ENCODE measurements at regions not wholly inside any gene's neighbourhood (a gene's known extent, or its start where the extent isn't known, plus 50 kb on each side); places are given as distances from the start of the nearest gene placed in this dataset.

DNA sequence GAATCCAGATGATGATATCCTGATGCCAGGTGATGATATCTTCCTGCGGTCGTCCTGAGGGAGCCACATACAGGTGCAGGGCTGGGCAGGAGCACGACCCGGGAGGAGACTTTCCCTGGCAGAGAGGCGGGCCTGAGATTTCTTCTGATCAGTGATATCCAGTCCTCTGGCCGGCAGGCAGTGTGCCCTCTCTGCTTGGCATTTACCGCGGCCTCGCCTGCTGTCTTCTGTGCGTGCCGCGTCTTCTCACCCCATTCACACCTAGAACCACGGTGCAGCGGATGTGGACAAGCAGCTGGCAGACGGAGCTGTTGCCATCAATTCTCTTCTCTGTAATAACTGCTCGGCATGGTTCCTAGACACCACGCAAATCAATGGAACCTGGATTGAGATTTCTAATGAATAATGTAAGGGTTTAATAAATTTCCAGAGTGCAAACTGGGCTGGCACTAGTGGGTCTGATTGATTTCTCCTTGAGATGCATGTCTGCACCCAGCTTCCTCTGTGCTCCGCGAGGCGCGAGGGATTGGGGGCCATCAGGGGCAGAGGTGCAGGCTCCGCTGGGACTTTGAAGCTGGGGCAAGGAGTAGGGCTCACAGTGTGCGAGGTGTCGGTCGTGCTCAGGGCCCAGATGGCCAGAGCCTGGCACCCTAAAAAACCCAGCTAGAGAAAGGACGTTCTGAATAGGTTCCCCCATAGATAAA, 208.9 kb upstream of the HDAC4 start (continued):
- TF ChIP-seq, protein P1, sequence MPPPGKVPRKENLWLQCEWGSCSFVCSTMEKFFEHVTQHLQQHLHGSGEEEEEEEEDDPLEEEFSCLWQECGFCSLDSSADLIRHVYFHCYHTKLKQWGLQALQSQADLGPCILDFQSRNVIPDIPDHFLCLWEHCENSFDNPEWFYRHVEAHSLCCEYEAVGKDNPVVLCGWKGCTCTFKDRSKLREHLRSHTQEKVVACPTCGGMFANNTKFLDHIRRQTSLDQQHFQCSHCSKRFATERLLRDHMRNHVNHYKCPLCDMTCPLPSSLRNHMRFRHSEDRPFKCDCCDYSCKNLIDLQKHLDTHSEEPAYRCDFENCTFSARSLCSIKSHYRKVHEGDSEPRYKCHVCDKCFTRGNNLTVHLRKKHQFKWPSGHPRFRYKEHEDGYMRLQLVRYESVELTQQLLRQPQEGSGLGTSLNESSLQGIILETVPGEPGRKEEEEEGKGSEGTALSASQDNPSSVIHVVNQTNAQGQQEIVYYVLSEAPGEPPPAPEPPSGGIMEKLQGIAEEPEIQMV (tag; conservative IDR thresholded peaks at IDR 0.05; ENCODE audit: low read depth), result no peak
- TF ChIP-seq SIN3A (IDR thresholded peaks at IDR 0.05; ENCODE audit: borderline replicate concordance in 2 of 2, control insufficient read depth in 1 of 2, low read depth in 2 of 2, low read length in 2 of 2), result no peak
- no peak for TF ChIP-seq MTF1 (CRISPR knock-in tag; IDR thresholded peaks at IDR 0.05; ENCODE audit: borderline replicate concordance)
- TF ChIP-seq ZNF41 (CRISPR knock-in tag; conservative IDR thresholded peaks at IDR 0.05), result no peak
- TF ChIP-seq MAFK (IDR thresholded peaks at IDR 0.05; ENCODE audit: low read length), result no peak

DNA sequence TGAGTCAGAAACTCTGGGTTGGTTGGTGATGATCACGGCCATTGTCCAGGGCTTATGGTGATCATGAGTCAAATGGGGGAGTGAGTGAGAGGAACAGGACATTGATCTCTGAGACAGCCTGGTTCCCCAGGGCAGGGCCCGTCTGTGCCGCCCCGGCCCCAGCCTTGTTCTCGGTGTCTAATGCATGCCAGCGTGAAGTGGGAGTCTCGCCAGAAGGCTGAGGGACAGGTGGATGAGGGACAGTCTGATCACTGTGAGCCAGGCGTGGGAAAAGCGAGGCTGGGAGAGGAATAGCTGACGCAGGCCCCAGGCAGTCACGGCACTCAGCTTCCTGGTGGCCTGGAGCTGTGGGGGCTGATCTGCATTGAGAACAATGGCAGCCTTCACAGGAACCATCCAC, 208.3 kb upstream of the HDAC4 start:
- whole genome bisulfite sequencing (ENCODE audit: insufficient coverage, low coverage, missing lambda C conversion rate), result 0% methylated on average over 10 of the region's 11 CpGs
- Histone ChIP-seq H3K79me2 (ENCODE audit: control insufficient read depth, insufficient read depth, low read length) (no peaks in the 10 kb centered on the region), H3K27ac (ENCODE audit: extremely low read depth, low read depth, low read length) (no peak overlapping the region), H3K4me2 (ENCODE audit: insufficient read depth, low read length) (no peak overlapping the region), H2AFZ (ENCODE audit: low read depth, low read length) (no peak overlapping the region), H3K4me1 (replicated peaks in 1 of 2; ENCODE audit: control insufficient read depth in 2 of 2, insufficient read depth in 2 of 2, low read length in 2 of 2) (no peaks in the 10 kb centered on the region), H4K20me1 (replicated peaks; ENCODE audit: control insufficient read depth, insufficient read depth, low read length) (no peaks in the 10 kb centered on the region), H3K4me3 (no peak overlapping the region), H3K36me3 (ENCODE audit: control insufficient read depth, insufficient read depth, low read length) (no peaks in the 10 kb centered on the region), H3K9ac (ENCODE audit: insufficient read depth in 1 of 2, low read depth in 2 of 2, low read length in 2 of 2) (no peak overlapping the region), H3K9me1 (ENCODE audit: control insufficient read depth, insufficient read depth, low read length) (no peaks in the 10 kb centered on the region), H3K27me3 (ENCODE audit: control insufficient read depth in 2 of 2, insufficient read depth in 2 of 2, low read length in 2 of 2) (peaks cover 0 to 47% of the 10 kb centered on the region in 2 experiments; a peak in 2 of 5 replicates), H3K9me3 (replicated peaks; ENCODE audit: control insufficient read depth, insufficient read depth, low read depth, low read length) (no peaks in the 10 kb centered on the region)
- BruUV-seq (replicated peaks), result no TSS peak
- no peak for ATAC-seq
- ChIA-PET POLR2A (no interaction called here), CTCF (ENCODE audit: low intra/inter-chr PET ratio) (interaction anchor here (0.7 kb wide), 1 partner anchor 1230 kb away, joined by 3 read pairs; no protein-coding TSS in a partner anchor)
- FAIRE-seq, result no peak
- no peak for DNase-seq (ENCODE audit: extremely low read depth in 1 of 4, low spot score in 3 of 4)
- intact Hi-C loops (cut with micrococcal nuclease) (no loop called here), in situ Hi-C loops (cut with MboI) (no loop called here)
- TF ChIP-seq ETS2 (tag; IDR thresholded peaks at IDR 0.05; ENCODE audit: borderline replicate concordance, poor library complexity, severe bottlenecking) (no peak), POLR2B (IDR thresholded peaks at IDR 0.05; ENCODE audit: low read depth, partially characterized antibody) (no peak), SRSF7 (optimal IDR thresholded peaks at IDR 0.05; ENCODE audit: low read depth, low read length) (no peak), ZNF143 (CRISPR knock-in tag; IDR thresholded peaks at IDR 0.05) (no peak), LEF1 (IDR thresholded peaks at IDR 0.05) (no peak), KAT8 (IDR thresholded peaks at IDR 0.05; ENCODE audit: low read depth) (no peak), HNRNPK (IDR thresholded peaks at IDR 0.05; ENCODE audit: low read depth, low read length, poor library complexity, severe bottlenecking) (no peak), GATA2 (CRISPR knock-in tag; IDR thresholded peaks at IDR 0.05) (no peak)
- TF ChIP-seq, protein P2, sequence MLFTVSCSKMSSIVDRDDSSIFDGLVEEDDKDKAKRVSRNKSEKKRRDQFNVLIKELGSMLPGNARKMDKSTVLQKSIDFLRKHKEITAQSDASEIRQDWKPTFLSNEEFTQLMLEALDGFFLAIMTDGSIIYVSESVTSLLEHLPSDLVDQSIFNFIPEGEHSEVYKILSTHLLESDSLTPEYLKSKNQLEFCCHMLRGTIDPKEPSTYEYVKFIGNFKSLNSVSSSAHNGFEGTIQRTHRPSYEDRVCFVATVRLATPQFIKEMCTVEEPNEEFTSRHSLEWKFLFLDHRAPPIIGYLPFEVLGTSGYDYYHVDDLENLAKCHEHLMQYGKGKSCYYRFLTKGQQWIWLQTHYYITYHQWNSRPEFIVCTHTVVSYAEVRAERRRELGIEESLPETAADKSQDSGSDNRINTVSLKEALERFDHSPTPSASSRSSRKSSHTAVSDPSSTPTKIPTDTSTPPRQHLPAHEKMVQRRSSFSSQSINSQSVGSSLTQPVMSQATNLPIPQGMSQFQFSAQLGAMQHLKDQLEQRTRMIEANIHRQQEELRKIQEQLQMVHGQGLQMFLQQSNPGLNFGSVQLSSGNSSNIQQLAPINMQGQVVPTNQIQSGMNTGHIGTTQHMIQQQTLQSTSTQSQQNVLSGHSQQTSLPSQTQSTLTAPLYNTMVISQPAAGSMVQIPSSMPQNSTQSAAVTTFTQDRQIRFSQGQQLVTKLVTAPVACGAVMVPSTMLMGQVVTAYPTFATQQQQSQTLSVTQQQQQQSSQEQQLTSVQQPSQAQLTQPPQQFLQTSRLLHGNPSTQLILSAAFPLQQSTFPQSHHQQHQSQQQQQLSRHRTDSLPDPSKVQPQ (CRISPR knock-in tag; IDR thresholded peaks at IDR 0.05; ENCODE audit: borderline replicate concordance), result no peak
- TF ChIP-seq, protein P3, sequence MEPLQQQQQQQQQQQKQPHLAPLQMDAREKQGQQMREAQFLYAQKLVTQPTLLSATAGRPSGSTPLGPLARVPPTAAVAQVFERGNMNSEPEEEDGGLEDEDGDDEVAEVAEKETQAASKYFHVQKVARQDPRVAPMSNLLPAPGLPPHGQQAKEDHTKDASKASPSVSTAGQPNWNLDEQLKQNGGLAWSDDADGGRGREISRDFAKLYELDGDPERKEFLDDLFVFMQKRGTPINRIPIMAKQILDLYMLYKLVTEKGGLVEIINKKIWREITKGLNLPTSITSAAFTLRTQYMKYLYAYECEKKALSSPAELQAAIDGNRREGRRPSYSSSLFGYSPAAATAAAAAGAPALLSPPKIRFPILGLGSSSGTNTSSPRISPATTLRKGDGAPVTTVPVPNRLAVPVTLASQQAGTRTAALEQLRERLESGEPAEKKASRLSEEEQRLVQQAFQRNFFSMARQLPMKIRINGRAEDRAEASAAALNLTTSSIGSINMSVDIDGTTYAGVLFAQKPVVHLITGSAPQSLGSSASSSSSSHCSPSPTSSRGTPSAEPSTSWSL (CRISPR knock-in tag; IDR thresholded peaks at IDR 0.05; ENCODE audit: borderline replicate concordance), result no peak
